ENCODE measurements at regions not wholly inside any gene's neighbourhood (a gene's known extent, or its start where the extent isn't known, plus 50 kb on each side); places are given as distances from the start of the nearest gene placed in this dataset.

DNA sequence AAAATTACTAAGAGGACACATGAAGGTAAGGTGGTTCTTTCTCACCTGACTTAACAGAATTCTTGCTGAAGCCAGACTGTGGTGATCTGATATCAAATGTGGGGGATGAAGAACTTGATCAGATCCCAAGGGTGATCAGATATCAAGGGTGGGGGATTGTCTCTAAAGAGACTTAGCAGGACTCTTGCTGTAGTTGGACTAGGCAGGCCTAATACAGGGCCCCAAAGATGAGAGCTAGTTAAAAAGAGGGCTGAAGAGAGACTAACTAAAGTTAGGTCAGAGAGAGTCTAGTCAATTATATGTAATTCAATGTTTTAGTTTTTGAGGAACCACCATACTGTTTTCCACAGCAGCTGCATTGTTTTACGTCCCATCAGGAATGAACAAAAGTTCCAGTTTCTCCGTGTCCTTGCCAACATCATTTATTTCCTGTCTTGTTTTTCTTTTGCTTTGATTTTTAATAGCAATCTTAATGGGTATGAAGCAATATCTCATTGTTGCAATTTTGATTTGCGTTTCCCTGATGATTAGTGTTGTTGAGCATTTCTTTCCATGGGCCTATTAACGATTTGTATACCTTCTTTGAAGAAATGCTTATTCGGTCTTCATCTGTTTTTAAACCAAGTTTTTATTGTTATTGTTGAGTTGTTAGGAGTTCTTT lies 77.6 kb upstream of the ALDH1A1 start:
- Histone ChIP-seq H3K4me1 (ENCODE audit: insufficient read depth, low read length) (no peaks in the 10 kb centered on the region), H3K27me3 (ENCODE audit: control insufficient read depth in 1 of 2, insufficient read depth in 2 of 2, low read length in 2 of 2) (no peaks in the 10 kb centered on the region), H3K27ac (ENCODE audit: low read depth in 1 of 2, low read length in 2 of 2) (no peak overlapping the region), H3K9me3 (ENCODE audit: control insufficient read depth in 1 of 2, insufficient read depth in 1 of 2, low read length in 2 of 2) (no peaks in the 10 kb centered on the region), H3K36me3 (ENCODE audit: insufficient read depth, low read length) (no peaks in the 10 kb centered on the region), H3K4me3 (ENCODE audit: low read length) (no peak overlapping the region)
- Mint-ChIP-seq H3K4me3 (no peak overlapping the region), H3K36me3 (ENCODE audit: low read depth) (no peaks in the 10 kb centered on the region), H3K9me3 (no peaks in the 10 kb centered on the region), H3K27me3 (peaks cover 18% of the 10 kb centered on the region), H3K4me1 (ENCODE audit: low read depth) (no peaks in the 10 kb centered on the region), H3K27ac (no peak overlapping the region)
- POLR2A ChIA-PET: no interaction called here
- TF ChIP-seq, protein P1, sequence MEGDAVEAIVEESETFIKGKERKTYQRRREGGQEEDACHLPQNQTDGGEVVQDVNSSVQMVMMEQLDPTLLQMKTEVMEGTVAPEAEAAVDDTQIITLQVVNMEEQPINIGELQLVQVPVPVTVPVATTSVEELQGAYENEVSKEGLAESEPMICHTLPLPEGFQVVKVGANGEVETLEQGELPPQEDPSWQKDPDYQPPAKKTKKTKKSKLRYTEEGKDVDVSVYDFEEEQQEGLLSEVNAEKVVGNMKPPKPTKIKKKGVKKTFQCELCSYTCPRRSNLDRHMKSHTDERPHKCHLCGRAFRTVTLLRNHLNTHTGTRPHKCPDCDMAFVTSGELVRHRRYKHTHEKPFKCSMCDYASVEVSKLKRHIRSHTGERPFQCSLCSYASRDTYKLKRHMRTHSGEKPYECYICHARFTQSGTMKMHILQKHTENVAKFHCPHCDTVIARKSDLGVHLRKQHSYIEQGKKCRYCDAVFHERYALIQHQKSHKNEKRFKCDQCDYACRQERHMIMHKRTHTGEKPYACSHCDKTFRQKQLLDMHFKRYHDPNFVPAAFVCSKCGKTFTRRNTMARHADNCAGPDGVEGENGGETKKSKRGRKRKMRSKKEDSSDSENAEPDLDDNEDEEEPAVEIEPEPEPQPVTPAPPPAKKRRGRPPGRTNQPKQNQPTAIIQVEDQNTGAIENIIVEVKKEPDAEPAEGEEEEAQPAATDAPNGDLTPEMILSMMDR (IDR thresholded peaks at IDR 0.05): no peak
- intact Hi-C loops (cut with DNase I, micrococcal nuclease): no loop called here
- CTCF ChIA-PET: no interaction called here
- no peak for DNase-seq
- ATAC-seq (ENCODE audit: poor library complexity): no peak

DNA sequence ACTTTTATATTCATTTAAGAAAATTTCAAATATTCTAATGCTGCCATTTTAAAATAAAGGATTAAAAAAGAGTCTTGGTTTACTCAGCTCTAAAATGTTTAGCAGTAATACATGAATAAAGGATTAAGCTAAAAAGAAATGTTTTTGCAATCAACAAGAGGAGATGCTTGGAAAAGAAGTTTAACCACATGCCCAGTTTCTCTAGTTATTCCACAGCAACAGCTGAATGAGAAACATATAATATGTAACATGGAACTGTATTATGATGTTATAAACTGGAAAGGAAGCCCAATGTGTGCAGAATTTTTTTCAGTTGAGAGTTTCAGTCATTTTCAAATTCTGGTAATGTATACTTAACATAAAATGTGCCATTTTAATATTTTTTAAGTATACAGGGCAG lies 76.5 kb upstream of the ALDH1A1 start:
- Mint-ChIP-seq H3K4me1 (ENCODE audit: low read depth) (no peaks in the 10 kb centered on the region), H3K27ac (no peak overlapping the region), H3K27me3 (peaks cover 9% of the 10 kb centered on the region), H3K9me3 (no peaks in the 10 kb centered on the region), H3K36me3 (ENCODE audit: low read depth) (no peaks in the 10 kb centered on the region), H3K4me3 (no peak overlapping the region)
- intact Hi-C loops (cut with DNase I, micrococcal nuclease): no loop called here
- DNase-seq (no peak), ATAC-seq (ENCODE audit: poor library complexity) (no peak)
- H3K4me1 ChIP-seq (ENCODE audit: insufficient read depth, low read length): no peaks in the 10 kb centered on the region
- CTCF ChIA-PET: no interaction called here
- TF ChIP-seq, protein P1 (IDR thresholded peaks at IDR 0.05): no peak
- no peak overlapping the region for H3K4me3 ChIP-seq (ENCODE audit: low read length)
- H3K36me3 ChIP-seq (ENCODE audit: insufficient read depth, low read length): no peaks in the 10 kb centered on the region
- H3K9me3 ChIP-seq (ENCODE audit: control insufficient read depth in 1 of 2, insufficient read depth in 1 of 2, low read length in 2 of 2): no peaks in the 10 kb centered on the region
- POLR2A ChIA-PET: no interaction called here
- H3K27me3 ChIP-seq (ENCODE audit: control insufficient read depth in 1 of 2, insufficient read depth in 2 of 2, low read length in 2 of 2): no peaks in the 10 kb centered on the region
- no peak overlapping the region for H3K27ac ChIP-seq (ENCODE audit: low read depth in 1 of 2, low read length in 2 of 2)

DNA sequence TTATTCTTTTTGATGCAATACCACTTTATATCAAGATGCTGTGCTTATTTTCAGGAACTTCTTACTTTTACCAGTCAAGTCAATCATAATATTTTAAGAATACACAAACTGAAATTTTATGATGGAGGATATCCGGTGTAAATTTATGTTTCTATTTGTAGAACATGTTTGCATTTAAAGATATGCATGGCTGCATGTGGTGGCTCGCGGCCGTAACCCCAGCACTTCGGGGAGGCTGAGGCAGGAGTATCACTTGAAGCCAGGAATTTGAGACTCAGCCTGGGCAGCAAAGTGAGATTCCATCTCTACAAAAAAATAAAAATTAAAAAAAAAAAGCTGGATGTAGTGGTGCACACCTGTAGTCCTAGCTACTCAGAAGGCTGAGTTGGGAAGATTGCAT lies 73.5 kb upstream of the ALDH1A1 start:
- H3K27me3 ChIP-seq (ENCODE audit: control insufficient read depth in 1 of 2, insufficient read depth in 2 of 2, low read length in 2 of 2): no peaks in the 10 kb centered on the region
- intact Hi-C loops (cut with DNase I, micrococcal nuclease): no loop called here
- H3K4me1 ChIP-seq (ENCODE audit: insufficient read depth, low read length): peaks cover 4% of the 10 kb centered on the region
- no peak for ATAC-seq (ENCODE audit: poor library complexity)
- H3K36me3 ChIP-seq (ENCODE audit: insufficient read depth, low read length): no peaks in the 10 kb centered on the region
- Mint-ChIP-seq H3K4me1 (ENCODE audit: low read depth) (peaks cover 7% of the 10 kb centered on the region), H3K9me3 (no peaks in the 10 kb centered on the region), H3K27me3 (peaks cover 8% of the 10 kb centered on the region), H3K27ac (no peak overlapping the region), H3K36me3 (ENCODE audit: low read depth) (no peaks in the 10 kb centered on the region), H3K4me3 (no peak overlapping the region)
- H3K27ac ChIP-seq (ENCODE audit: low read depth in 1 of 2, low read length in 2 of 2): no peak overlapping the region
- CTCF ChIA-PET: no interaction called here
- no peak overlapping the region for H3K4me3 ChIP-seq (ENCODE audit: low read length)
- DNase-seq: no peak
- POLR2A ChIA-PET: no interaction called here
- no peaks in the 10 kb centered on the region for H3K9me3 ChIP-seq (ENCODE audit: control insufficient read depth in 1 of 2, insufficient read depth in 1 of 2, low read length in 2 of 2)
- TF ChIP-seq, protein P1 (IDR thresholded peaks at IDR 0.05): no peak
